ENCODE measurements at regions not wholly inside any gene's neighbourhood (a gene's known extent, or its start where the extent isn't known, plus 50 kb on each side); places are given as distances from the start of the nearest gene placed in this dataset.
A peak's percentile ranks its signal among the peaks of the same experiment; 100 is the strongest.
"Not testable (repeated sequence)": the region's sequence is repeated elsewhere in the genome, so short reads cannot be mapped to it uniquely, and the experiment has no call there.

DNA sequence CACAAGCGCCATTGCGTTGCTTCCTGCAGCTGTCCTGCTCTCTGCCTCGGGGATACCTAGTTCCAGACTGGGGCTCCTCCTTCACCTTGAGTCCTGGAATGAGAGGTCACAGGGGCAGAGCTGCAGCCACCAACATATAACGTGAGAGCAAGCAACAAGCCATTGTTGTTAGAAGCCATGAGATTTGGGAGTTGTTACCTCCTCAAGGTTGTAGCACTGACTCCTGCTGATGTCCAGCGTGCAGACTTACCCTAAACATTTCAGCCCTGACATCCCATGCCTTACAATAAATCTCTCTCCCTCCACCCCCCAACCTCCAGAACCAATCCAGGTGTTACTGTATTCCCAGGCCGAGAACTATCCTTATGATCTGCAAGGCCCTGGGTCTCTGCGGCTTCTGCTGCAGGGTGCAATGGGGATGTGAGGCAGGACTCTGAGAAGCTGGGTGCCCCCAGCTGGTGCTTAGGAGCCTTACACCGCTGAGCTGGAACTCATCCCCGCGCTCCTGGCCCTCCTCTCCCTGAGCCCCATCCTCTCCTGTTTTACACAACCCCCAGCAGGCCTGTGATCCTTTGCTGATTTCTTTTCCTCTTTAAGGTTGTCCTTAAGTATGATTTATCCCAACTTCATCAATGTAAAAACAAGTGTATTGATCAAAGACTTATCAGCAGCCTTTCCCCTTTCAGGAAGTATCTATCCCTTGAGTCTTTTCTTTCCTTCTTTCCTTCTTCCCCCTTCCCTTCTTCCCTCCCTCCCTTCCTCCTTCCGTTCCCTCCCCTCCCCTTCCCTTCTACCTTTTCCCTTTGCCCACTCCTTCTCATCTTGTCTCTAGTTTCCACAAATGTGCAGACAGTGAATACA, 84.2 kb upstream of the ABHD2 start:
- no peaks in the 10 kb centered on the region for H3K36me3 Mint-ChIP-seq (ENCODE audit: low read depth)
- H3K27ac Mint-ChIP-seq, result no peak overlapping the region
- no peak overlapping the region for H3K4me3 Mint-ChIP-seq
- no peaks in the 10 kb centered on the region for H3K9me3 Mint-ChIP-seq
- H3K4me1 Mint-ChIP-seq (ENCODE audit: low read depth), result peaks cover 9% of the 10 kb centered on the region
- intact Hi-C loops (cut with micrococcal nuclease), result no loop called here
- H3K27me3 Mint-ChIP-seq, result peaks cover 8% of the 10 kb centered on the region

DNA sequence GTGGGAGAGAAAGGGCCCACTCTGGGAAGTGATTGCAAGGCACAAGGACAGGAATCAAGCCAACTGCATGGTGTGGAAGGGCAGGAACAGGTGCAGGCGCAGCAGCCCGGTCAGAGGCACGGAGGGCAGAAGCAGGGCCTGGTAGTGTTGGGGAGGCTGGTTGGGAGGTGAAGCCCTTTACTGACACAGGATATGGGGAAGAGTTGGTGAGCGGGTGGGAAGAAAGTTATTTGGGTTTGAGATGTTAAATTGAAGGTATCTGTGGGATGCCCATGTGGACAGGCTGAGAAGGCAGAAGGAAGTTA, 83.6 kb upstream of the ABHD2 start:
- Mint-ChIP-seq H3K36me3 (ENCODE audit: low read depth) (no peaks in the 10 kb centered on the region), H3K9me3 (no peaks in the 10 kb centered on the region), H3K4me1 (ENCODE audit: low read depth) (peaks cover 9% of the 10 kb centered on the region), H3K27me3 (peaks cover 8% of the 10 kb centered on the region), H3K4me3 (no peak overlapping the region), H3K27ac (peak overlapping the region; percentile 7)
- intact Hi-C loops (cut with micrococcal nuclease), result no loop called here

DNA sequence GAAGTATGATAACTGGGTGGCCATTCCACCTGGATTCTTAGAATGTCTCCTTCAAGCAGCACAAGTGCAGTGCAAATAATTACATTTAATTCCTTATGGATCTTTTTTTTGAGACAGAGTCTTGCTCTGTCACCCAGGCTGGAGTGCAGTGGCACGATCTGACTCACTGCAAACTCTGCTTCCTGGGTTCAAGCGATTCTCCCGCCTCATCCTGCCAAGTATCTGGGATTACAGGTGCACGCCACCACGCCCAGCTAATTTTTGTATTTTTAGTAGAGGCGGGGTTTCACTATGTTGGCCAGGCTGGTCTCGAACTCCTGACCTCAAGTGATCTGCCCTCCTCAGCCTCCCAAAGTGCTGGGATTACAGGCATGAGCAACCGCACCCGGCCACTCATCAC, 80.7 kb upstream of the ABHD2 start:
- H3K27me3 Mint-ChIP-seq; intact Hi-C loops (cut with micrococcal nuclease); H3K36me3 Mint-ChIP-seq (ENCODE audit: low read depth); H3K4me3 Mint-ChIP-seq; H3K27ac Mint-ChIP-seq; H3K4me1 Mint-ChIP-seq (ENCODE audit: low read depth); H3K9me3 Mint-ChIP-seq: not testable (repeated sequence)

DNA sequence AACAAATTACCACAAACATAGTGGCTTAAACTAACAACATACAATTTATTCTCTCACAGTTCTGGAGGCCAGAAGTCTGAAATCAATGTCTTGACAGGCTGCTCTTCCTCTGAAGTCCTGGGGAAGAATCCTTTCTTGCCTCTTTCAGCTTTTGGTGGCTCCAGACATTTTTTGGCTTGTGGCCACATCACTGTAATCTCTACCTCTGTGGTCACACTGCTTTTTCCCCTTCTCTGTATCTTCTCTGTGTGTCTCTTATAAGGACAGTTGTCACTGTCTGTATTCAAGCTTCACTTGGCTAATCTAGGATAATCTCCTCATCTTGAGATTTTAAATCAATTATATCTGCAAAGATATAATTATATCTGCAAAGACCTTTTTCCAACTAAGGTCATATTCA, 80.3 kb upstream of the ABHD2 start:
- Mint-ChIP-seq H3K27ac (no peak overlapping the region), H3K4me3 (no peak overlapping the region), H3K4me1 (ENCODE audit: low read depth) (no peaks in the 10 kb centered on the region), H3K9me3 (peaks cover 13% of the 10 kb centered on the region), H3K27me3 (peaks cover 8% of the 10 kb centered on the region), H3K36me3 (ENCODE audit: low read depth) (no peaks in the 10 kb centered on the region)
- intact Hi-C loops (cut with micrococcal nuclease), result no loop called here

DNA sequence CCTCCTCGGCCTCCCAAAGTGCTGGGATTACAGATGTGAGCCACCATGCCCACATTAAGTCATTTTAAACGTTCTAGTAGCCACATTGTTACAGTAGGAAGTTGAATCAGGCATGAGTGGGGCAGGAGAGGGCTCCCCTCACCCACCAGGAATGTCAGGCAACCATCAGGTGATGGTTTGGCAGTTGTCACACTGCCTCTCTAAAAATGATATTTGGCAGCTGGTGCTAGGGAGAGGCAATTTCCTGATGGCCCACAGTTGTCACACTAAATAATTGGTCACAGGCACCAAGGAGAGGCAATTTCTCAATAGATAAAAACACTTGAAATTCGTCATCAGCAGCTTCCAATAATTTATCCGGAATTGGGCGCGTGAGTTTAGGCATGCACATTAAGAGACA, 79.2 kb upstream of the ABHD2 start:
- intact Hi-C loops (cut with micrococcal nuclease), result no loop called here
- Mint-ChIP-seq H3K9me3 (peaks cover 13% of the 10 kb centered on the region), H3K4me3 (no peak overlapping the region), H3K27ac (no peak overlapping the region), H3K36me3 (ENCODE audit: low read depth) (no peaks in the 10 kb centered on the region), H3K27me3 (peaks cover 14% of the 10 kb centered on the region), H3K4me1 (ENCODE audit: low read depth) (no peaks in the 10 kb centered on the region)

DNA sequence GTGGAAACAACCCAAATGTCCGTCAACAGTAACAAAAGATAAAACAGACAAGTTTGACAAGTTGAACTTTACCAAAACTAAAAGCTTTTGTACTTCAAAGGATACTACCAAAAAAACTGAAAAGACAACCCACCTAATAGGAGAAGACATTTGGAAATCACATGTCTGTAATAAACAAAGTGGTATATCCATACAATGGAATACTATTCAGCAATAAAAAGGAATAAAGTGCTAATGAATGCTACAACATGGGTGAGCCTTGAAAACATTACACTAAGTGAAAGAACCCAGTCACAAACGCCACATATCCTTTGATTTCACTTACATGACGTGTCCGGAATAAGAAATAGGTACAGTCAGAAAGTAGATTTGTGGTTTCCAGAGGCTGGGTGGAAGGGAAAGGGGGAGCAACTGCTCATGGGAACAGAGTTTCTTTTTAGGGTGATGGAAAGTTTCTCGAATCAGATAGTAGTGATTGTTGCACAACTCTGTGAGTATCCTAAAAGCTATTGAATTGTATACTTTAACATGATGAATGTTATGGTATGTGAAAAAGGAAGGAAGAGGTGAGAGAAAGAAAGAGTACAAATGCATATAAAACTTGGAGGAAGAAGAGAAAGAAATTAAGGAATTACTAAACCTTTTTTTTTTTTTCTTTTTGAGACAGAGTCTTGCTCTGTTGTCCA, 72.7 kb upstream of the ABHD2 start:
- Mint-ChIP-seq H3K27ac (no peak overlapping the region), H3K4me1 (ENCODE audit: low read depth) (peaks cover 36% of the 10 kb centered on the region), H3K4me3 (no peak overlapping the region), H3K9me3 (peaks cover 25% of the 10 kb centered on the region), H3K27me3 (peaks cover 41% of the 10 kb centered on the region), H3K36me3 (ENCODE audit: low read depth) (no peaks in the 10 kb centered on the region)
- intact Hi-C loops (cut with micrococcal nuclease), result loop anchor here (2.0 kb wide), 1 partner anchor 111 kb away; no protein-coding TSS in a partner anchor

DNA sequence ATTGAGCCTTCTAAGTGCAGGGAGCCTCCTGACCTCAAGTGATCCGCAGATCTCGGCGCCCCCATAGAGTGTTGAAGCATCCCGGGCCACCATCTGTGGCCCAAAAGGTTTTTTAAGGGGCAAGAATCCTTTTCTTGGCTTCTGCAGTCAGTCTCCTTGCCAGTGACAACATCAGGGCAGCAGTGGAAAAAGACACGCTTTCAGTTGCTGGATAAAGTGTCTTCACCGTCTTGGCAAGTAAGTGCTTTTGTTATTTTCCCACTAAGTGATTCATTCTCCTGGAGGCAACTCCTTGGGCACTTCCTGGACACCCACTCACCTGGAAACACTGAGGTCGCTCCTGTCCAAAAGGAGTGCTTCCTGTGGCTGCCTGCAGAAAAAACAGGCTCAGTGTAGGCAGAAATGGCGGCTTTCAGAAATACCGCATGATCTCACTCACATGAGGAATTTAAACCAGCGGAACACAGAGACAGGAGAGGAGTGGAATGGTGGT, 71.7 kb upstream of the ABHD2 start:
- peaks cover 41% of the 10 kb centered on the region for H3K27me3 Mint-ChIP-seq

DNA sequence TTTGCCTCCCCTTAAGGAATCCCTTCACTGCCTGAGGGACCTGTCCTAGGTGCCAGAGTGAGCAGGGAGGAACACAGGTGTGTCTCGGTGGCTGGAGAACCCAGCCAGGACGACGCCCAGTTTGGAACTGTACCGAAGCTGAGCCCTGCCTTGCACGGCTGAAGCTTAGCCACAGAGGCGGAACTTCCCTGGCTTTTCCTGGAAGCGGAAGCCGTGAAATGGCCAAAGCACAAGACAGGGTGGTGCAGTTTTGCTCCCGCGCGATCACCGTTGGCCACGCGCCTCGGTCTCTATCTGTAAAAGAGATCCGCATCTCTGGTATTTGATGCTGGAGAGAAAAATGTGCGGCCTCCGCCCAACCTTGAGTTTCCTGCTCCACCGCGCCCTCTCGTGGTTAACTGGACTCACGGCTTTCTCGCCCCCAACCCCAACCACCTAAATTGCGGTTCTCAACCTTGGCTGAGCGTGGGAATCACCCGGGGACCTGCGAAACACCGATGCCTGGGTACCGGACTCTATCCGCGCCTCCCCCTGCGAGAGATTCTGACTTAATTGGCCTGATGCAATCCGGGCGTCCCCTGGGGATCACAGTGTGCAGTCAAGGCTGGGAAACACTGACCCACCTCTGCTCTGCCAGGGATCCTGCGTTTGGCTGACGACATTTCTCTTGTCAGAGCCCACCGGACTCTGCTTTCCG, 70.7 kb upstream of the ABHD2 start:
- Mint-ChIP-seq H3K9me3 (peaks cover 17% of the 10 kb centered on the region), H3K4me3 (no peak overlapping the region), H3K27ac (no peak overlapping the region)

More for the DNA sequence above, 71.7 kb upstream of the ABHD2 start:
- Mint-ChIP-seq H3K4me1 (ENCODE audit: low read depth) (peaks cover 45% of the 10 kb centered on the region), H3K36me3 (ENCODE audit: low read depth) (no peaks in the 10 kb centered on the region), H3K27ac (no peak overlapping the region), H3K4me3 (no peak overlapping the region), H3K9me3 (peaks cover 25% of the 10 kb centered on the region)
- intact Hi-C loops (cut with micrococcal nuclease), result loop anchor here (2.0 kb wide), 1 partner anchor 112 kb away; no protein-coding TSS in a partner anchor

DNA sequence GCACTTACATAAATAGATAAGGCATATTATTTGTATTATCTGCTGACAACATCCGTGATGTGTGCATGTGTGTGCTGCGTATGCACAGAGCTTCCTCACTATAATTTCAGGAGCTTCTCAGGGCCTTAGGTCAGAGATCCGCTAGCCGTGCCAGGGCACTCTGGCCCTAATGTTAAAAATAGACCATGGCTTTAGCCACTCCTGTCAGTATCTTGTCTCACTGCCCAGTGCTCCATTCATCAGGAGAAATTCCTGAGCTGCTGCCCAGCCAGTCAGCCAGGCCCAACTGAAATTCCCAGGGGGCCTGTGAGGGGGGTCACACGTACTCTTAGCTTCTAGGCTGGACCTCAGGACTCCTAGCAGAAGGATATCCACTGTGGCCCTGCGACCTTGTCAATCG, 70.0 kb upstream of the ABHD2 start:
- peaks cover 39% of the 10 kb centered on the region for H3K27me3 Mint-ChIP-seq
- peak overlapping the region; percentile 41 for H3K27ac Mint-ChIP-seq
- intact Hi-C loops (cut with micrococcal nuclease), result no loop called here

More for the DNA sequence above, 70.7 kb upstream of the ABHD2 start:
- peaks cover 54% of the 10 kb centered on the region for H3K4me1 Mint-ChIP-seq (ENCODE audit: low read depth)
- intact Hi-C loops (cut with micrococcal nuclease), result loop anchor here (2.0 kb wide), 1 partner anchor 113 kb away; no protein-coding TSS in a partner anchor
- H3K27me3 Mint-ChIP-seq, result peaks cover 40% of the 10 kb centered on the region
- no peaks in the 10 kb centered on the region for H3K36me3 Mint-ChIP-seq (ENCODE audit: low read depth)

DNA sequence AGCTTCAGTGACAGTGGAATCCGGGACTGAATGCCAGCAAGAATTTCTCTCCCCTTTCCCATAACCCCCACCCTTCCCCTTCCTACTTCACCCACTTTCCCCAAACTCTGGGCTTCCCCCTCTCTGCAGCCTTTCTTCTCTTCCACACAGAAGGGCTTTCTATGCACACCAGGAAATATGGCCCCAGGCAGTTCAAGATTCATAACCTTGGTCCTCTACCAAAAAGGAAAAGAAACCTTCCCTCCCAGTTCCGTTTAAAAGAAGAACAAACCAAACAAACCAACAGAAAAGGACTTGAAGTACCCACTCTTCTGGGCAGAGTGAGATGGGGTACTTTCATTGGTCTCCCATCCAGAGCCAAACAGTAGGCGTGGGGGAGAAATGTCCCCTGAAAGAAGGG, 68.8 kb upstream of the ABHD2 start:
- Mint-ChIP-seq H3K9me3 (peaks cover 12% of the 10 kb centered on the region), H3K4me3 (no peak overlapping the region), H3K27ac (peak overlapping the region; percentile 74), H3K4me1 (ENCODE audit: low read depth) (peaks cover 56% of the 10 kb centered on the region), H3K27me3 (peaks cover 31% of the 10 kb centered on the region), H3K36me3 (ENCODE audit: low read depth) (no peaks in the 10 kb centered on the region)
- intact Hi-C loops (cut with micrococcal nuclease), result no loop called here

More for the DNA sequence above, 70.0 kb upstream of the ABHD2 start:
- Mint-ChIP-seq H3K36me3 (ENCODE audit: low read depth) (no peaks in the 10 kb centered on the region), H3K4me3 (no peak overlapping the region), H3K4me1 (ENCODE audit: low read depth) (peaks cover 56% of the 10 kb centered on the region), H3K9me3 (peaks cover 12% of the 10 kb centered on the region)

DNA sequence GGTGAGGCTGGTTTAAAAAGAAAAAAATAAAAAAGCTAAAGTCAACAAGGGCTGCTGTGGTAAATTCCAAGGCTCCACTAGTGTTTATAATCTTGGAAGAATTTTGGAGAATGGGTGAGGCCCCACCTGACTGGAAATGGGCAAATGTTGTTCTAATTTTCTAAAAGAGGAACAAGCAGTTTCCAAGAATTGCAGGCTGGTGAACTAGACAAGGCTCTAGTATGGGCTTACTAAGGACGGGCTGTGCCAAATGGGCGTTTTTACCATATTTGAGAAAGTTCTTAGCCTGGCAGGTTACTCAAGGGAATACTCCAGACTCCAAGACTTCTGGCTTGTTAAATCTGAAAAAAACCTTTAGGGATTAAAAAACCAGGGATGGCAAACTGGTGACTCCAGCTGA, 67.0 kb upstream of the ABHD2 start:
- peaks cover 56% of the 10 kb centered on the region for H3K4me1 Mint-ChIP-seq (ENCODE audit: low read depth)
- no peaks in the 10 kb centered on the region for H3K9me3 Mint-ChIP-seq
- H3K27me3 Mint-ChIP-seq, result peaks cover 20% of the 10 kb centered on the region
- intact Hi-C loops (cut with micrococcal nuclease), result no loop called here
- no peak overlapping the region for H3K4me3 Mint-ChIP-seq
- H3K27ac Mint-ChIP-seq, result peak overlapping the region; percentile 74
- no peaks in the 10 kb centered on the region for H3K36me3 Mint-ChIP-seq (ENCODE audit: low read depth)

DNA sequence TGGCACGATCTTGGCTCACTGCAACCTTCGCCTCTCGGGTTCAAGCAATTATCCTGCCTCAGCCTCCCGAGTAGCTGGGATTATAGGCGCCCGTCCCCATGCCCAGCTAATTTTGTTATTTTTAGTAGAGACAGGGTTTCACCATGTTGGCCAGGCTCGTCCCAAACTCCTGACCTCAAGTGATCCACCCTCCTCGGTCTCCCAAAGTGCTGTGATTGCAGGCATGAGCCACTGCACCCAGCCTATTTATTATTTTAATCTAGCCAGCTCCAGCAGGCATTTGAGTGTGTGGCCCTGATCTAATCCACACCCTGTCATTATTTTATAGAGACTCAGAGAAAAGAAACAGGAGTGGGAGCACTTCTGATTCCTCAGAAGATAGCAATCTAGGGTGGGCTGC, 66.4 kb upstream of the ABHD2 start:
- peaks cover 14% of the 10 kb centered on the region for H3K27me3 Mint-ChIP-seq
- H3K27ac Mint-ChIP-seq, result peak overlapping the region; percentile 74

DNA sequence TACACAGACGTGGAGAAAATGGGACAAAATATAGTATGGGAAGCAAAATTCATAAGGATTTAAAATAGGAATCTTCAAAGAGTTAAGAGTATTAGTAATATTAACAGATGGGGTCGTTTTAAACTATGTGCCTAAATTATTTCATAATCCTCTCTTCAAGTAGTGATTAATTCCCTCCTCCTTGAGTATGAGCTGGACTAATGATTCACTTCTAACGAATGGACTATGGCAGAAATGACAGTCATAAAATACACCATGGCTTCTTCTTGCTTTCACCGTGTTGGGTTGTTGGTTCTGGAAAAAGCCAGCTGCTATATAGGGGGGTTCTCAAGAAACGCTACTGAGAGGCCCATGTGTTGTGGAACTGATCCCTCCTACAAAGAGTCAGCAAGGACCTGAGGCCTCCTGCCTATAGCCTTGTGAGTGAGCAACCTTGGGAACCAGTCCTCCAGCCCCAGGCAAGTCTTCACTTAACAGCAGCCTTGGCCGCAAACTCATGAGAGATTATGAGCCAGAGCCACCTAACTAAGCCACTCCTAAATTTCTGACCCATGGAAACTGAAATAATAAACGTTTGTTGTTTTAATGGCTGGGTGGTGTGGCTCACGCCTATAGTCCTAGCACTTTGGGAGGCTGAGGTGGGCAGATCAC, 64.8 kb upstream of the ABHD2 start:
- Mint-ChIP-seq H3K36me3 (ENCODE audit: low read depth) (no peaks in the 10 kb centered on the region), H3K27ac (no peak overlapping the region), H3K4me1 (ENCODE audit: low read depth) (peaks cover 39% of the 10 kb centered on the region), H3K9me3 (no peaks in the 10 kb centered on the region), H3K4me3 (no peak overlapping the region), H3K27me3 (peaks cover 4% of the 10 kb centered on the region)
- intact Hi-C loops (cut with micrococcal nuclease), result no loop called here

More for the DNA sequence above, 66.4 kb upstream of the ABHD2 start:
- intact Hi-C loops (cut with micrococcal nuclease); H3K9me3 Mint-ChIP-seq; H3K4me3 Mint-ChIP-seq; H3K36me3 Mint-ChIP-seq (ENCODE audit: low read depth): not testable (repeated sequence)
- H3K4me1 Mint-ChIP-seq (ENCODE audit: low read depth), result peaks cover 52% of the 10 kb centered on the region

Data from dendritic cell treated with granulocyte-macrophage colony-stimulating factor and Interleukin-4, amounts not matched to agents 40 ng/mL and 50 ng/mL, for 4 days (primary cell).